ENCODE measurements at regions not wholly inside any gene's neighbourhood (a gene's known extent, or its start where the extent isn't known, plus 50 kb on each side); places are given as distances from the start of the nearest gene placed in this dataset.

DNA sequence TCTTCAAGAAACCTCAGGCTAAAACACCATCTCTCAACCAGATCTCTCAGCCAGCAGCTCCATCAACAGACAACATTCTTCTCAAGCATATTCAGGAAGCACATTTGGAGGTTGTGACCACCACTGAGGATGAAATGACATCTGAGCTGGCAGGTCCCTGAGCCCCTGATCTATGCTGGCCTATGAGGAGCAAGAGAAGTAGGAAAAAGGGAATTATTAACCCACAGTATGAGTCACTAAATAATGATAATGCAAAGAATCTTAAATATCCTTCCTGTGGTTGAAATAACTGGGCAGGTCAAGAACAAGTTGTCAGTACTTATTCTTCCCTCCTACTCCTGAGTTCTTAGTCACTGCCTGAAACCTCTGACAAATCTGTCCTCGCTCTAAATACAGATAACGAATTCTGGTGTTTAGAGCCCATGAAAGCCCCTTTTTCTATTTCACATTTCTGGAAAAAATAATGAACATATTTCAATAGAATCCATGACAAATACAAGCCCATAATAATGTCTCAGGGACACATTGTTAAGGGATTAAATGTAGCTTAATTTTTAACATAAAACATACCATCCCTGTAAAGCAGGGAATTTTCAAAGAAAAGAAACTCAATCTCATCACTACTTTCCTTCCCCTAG lies 225.8 kb upstream of the IRS2 start:
- TF ChIP-seq, protein P1, sequence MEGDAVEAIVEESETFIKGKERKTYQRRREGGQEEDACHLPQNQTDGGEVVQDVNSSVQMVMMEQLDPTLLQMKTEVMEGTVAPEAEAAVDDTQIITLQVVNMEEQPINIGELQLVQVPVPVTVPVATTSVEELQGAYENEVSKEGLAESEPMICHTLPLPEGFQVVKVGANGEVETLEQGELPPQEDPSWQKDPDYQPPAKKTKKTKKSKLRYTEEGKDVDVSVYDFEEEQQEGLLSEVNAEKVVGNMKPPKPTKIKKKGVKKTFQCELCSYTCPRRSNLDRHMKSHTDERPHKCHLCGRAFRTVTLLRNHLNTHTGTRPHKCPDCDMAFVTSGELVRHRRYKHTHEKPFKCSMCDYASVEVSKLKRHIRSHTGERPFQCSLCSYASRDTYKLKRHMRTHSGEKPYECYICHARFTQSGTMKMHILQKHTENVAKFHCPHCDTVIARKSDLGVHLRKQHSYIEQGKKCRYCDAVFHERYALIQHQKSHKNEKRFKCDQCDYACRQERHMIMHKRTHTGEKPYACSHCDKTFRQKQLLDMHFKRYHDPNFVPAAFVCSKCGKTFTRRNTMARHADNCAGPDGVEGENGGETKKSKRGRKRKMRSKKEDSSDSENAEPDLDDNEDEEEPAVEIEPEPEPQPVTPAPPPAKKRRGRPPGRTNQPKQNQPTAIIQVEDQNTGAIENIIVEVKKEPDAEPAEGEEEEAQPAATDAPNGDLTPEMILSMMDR (conservative IDR thresholded peaks at IDR 0.05 in 1 of 2, IDR thresholded peaks at IDR 0.05 in 1 of 2; ENCODE audit: extremely low read depth in 1 of 2, insufficient read depth in 1 of 2, low read depth in 1 of 2, low read length in 2 of 2): no peak
- no peak for TF ChIP-seq EZH2 (IDR thresholded peaks at IDR 0.05; ENCODE audit: borderline replicate concordance, low read length)
